GM12864 (cell line): ENCODE measurements at regions not wholly inside any gene's neighbourhood (a gene's known extent, or its start where the extent isn't known, plus 50 kb on each side); places are given as distances from the start of the nearest gene placed in this dataset.

Experiments
- DNase-seq: peaks from one replicate; pipeline ENCODE4 v3.0.0-alpha.2; 2011; ENCODE audit warnings: low read depth
- H3K4me3 ChIP-seq: 2 replicates; pipeline ENCODE4 v1.5.1; 2011; ENCODE audit warnings: mild to moderate bottlenecking, low read depth, low read length, control low read depth
- CTCF ChIP-seq: IDR thresholded peaks from 2 replicates; pipeline ENCODE4 v1.5.1; 2011; ENCODE audit warnings: low read depth, mild to moderate bottlenecking, moderate library complexity, low read length, control low read depth, inconsistent platforms; ENCODE audit errors: missing control alignments

- H3K4me3 ChIP-seq: no peak overlapping the region
- no peak for DNase-seq
- no peak for TF ChIP-seq CTCF
These were observed 74.6 kb upstream of the NFIA start for GRCh38 chr1:61007534-61008364.

- no peak overlapping the region for H3K4me3 ChIP-seq
- no peak for DNase-seq
- no peak for TF ChIP-seq CTCF
These were observed 76.5 kb upstream of the NFIA start for GRCh38 chr1:61005614-61006580.

- no peak overlapping the region for H3K4me3 ChIP-seq
- TF ChIP-seq CTCF: no peak
- no peak for DNase-seq
These were observed 77.9 kb upstream of the NFIA start for GRCh38 chr1:61004262-61005003.

- TF ChIP-seq CTCF: no peak
- DNase-seq: no peak
- H3K4me3 ChIP-seq: no peak overlapping the region
These were observed 82.0 kb upstream of the NFIA start for GRCh38 chr1:61000327-61000726.

- no peak for DNase-seq
- TF ChIP-seq CTCF: no peak
These were observed 83.6 kb upstream of the NFIA start for GRCh38 chr1:60998786-60999185.

GRCh38 chr1:60994828-60995492, 87.4 kb upstream of the NFIA start:
- no peak overlapping the region for H3K4me3 ChIP-seq
- no peak for TF ChIP-seq CTCF
- DNase-seq: no peak

More at GRCh38 chr1:60998786-60999185, 83.6 kb upstream of the NFIA start:
- no peak overlapping the region for H3K4me3 ChIP-seq
